Keratinocyte (primary cell): ENCODE measurements at regions not wholly inside any gene's neighbourhood (a gene's known extent, or its start where the extent isn't known, plus 50 kb on each side); places are given as distances from the start of the nearest gene placed in this dataset.

Experiments
- EZH2 ChIP-seq: IDR thresholded peaks from one replicate; pipeline ENCODE4 v1.6.1; 2012; ENCODE audit warnings: inconsistent platforms, mild to moderate bottlenecking, low read length, moderate library complexity
- TF ChIP-seq, protein P1 (sequence below), 3 experiments: IDR thresholded peaks in 1 of 3; conservative IDR thresholded peaks in 1 of 3; optimal IDR thresholded peaks in 1 of 3; 2 replicates in 2 of 3; 3 replicates in 1 of 3; pipeline versions ENCODE3 to v1.5.1; 2011; ENCODE audit warnings: low read length in 3 of 3, mild to moderate bottlenecking in 3 of 3, moderate library complexity in 2 of 3, control low read depth in 1 of 3, inconsistent platforms in 1 of 3; ENCODE audit not compliant: insufficient read depth in 2 of 3; ENCODE audit errors: extremely low read depth in 1 of 3

DNA sequence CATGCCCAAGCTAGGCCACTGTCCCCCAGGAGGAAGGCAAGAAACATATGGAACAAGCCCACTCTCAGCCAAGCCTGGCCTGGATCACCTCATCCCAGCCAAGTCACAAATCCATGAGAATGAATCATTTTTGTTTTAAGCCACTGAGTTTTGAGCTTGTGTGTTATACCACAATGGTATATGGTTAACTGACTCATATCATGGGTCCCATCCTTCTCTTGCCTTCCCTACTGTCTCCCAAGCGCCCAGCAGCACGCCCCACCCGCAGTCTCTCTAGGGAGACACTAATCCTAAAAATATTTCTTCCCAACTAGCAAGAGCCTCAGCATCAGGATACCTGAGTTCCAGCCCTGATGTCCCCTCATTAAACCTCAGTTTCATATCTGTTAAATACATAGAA, 248.1 kb downstream of the CDK5RAP2 start:
- TF ChIP-seq, protein P1, sequence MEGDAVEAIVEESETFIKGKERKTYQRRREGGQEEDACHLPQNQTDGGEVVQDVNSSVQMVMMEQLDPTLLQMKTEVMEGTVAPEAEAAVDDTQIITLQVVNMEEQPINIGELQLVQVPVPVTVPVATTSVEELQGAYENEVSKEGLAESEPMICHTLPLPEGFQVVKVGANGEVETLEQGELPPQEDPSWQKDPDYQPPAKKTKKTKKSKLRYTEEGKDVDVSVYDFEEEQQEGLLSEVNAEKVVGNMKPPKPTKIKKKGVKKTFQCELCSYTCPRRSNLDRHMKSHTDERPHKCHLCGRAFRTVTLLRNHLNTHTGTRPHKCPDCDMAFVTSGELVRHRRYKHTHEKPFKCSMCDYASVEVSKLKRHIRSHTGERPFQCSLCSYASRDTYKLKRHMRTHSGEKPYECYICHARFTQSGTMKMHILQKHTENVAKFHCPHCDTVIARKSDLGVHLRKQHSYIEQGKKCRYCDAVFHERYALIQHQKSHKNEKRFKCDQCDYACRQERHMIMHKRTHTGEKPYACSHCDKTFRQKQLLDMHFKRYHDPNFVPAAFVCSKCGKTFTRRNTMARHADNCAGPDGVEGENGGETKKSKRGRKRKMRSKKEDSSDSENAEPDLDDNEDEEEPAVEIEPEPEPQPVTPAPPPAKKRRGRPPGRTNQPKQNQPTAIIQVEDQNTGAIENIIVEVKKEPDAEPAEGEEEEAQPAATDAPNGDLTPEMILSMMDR (optimal IDR thresholded peaks at IDR 0.05 in 1 of 3, IDR thresholded peaks at IDR 0.05 in 1 of 3, conservative IDR thresholded peaks at IDR 0.05 in 1 of 3; ENCODE audit: extremely low read depth in 1 of 3, insufficient read depth in 2 of 3, low read length in 3 of 3): no peak
- TF ChIP-seq EZH2: no peak
